IMR-90 (cell line): ENCODE measurements at regions not wholly inside any gene's neighbourhood (a gene's known extent, or its start where the extent isn't known, plus 50 kb on each side); places are given as distances from the start of the nearest gene placed in this dataset.

Source experiments
- ATAC-seq: fragments of 200-7000 bp; cut with Tn5 transposase; 2 replicates; pipeline ENCODE4 v1.9.1; 2020; ENCODE audit warnings: low read depth, mild to moderate bottlenecking, moderate library complexity
- BruUV-seq: library from RNA; stranded (reverse); fragments of 400-500 nt; replicated peaks from 2 replicates; lab custom pipeline; 2021; lab: Mats Ljungman, UMichigan
- CTCF ChIA-PET: fragments of 300-600 bp; formaldehyde crosslinking; extraction: SDS; loops from one replicate; lab custom pipeline; 2021; ENCODE audit warnings: antibody characterized with exemption; lab: Yijun Ruan, JAX
- POLR2A ChIA-PET: fragments of 300-600 bp; sonication (Branson Sonifier 250); formaldehyde crosslinking; loops from one replicate; lab custom pipeline; 2022; ENCODE audit warnings: antibody characterized with exemption; ENCODE audit not compliant: unreplicated experiment; lab: Charles Lee
- DNase-seq: peaks from one replicate; pipeline ENCODE4 v3.0.0; 2013
- H2AFZ ChIP-seq: replicated peaks from 2 replicates; pipeline ENCODE3; 2013; ENCODE audit warnings: low read length, mild to moderate bottlenecking; ENCODE audit not compliant: poor library complexity
- H2AK5ac ChIP-seq: 2 replicates; pipeline ENCODE4 v1.6.1; 2013; ENCODE audit warnings: low read depth, low read length, inconsistent platforms
- H2AK9ac ChIP-seq: replicated peaks from 2 replicates; pipeline ENCODE3; 2013; ENCODE audit warnings: mild to moderate bottlenecking, low read depth, low read length, moderate library complexity; ENCODE audit not compliant: poor library complexity
- H2BK120ac ChIP-seq: 2 replicates; pipeline ENCODE4 v1.6.1; 2013; ENCODE audit warnings: low read depth, low read length, inconsistent platforms
- H2BK15ac ChIP-seq: 3 replicates; pipeline ENCODE4 v1.6.1; 2013; ENCODE audit warnings: low read depth, low read length, inconsistent platforms
- H2BK20ac ChIP-seq: 2 replicates; pipeline ENCODE4 v1.6.1; 2013; ENCODE audit warnings: low read depth, mild to moderate bottlenecking, inconsistent platforms, low read length, moderate library complexity
- H2BK5ac ChIP-seq: 2 replicates; pipeline ENCODE4 v1.6.1; 2013; ENCODE audit warnings: mild to moderate bottlenecking, low read depth, low read length, inconsistent platforms; ENCODE audit not compliant: poor library complexity, severe bottlenecking
- H3K14ac ChIP-seq: replicated peaks from 2 replicates; pipeline ENCODE4 v1.6.1; 2013; ENCODE audit warnings: low read depth, low read length, inconsistent platforms
- H3K18ac ChIP-seq: 2 replicates; pipeline ENCODE4 v1.6.1; 2013; ENCODE audit warnings: low read depth, low read length, control low read depth
- H3K23ac ChIP-seq: 2 replicates; pipeline ENCODE4 v1.6.1; 2013; ENCODE audit warnings: low read depth, low read length, inconsistent platforms
- H3K27ac ChIP-seq: 2 replicates; pipeline ENCODE4 v1.5.1; 2013; ENCODE audit warnings: mild to moderate bottlenecking, control low read depth, low read length; ENCODE audit not compliant: insufficient read depth
- H3K27me3 ChIP-seq: 2 replicates; pipeline ENCODE4 v1.6.1; 2013; ENCODE audit warnings: low read length; ENCODE audit not compliant: control insufficient read depth, insufficient read depth
- H3K36me3 ChIP-seq: 2 replicates; pipeline ENCODE4 v1.6.1; 2013; ENCODE audit warnings: low read length, mixed read lengths; ENCODE audit not compliant: control insufficient read depth, insufficient read depth
- H3K4ac ChIP-seq: 2 replicates; pipeline ENCODE4 v1.6.1; 2013; ENCODE audit warnings: low read depth, low read length, inconsistent platforms
- H3K4me1 ChIP-seq: 2 replicates; pipeline ENCODE4 v1.6.1; 2013; ENCODE audit warnings: low read length, mixed read lengths; ENCODE audit not compliant: control insufficient read depth, insufficient read depth
- H3K4me2 ChIP-seq: 2 replicates; pipeline ENCODE4 v1.6.1; 2013; ENCODE audit warnings: low read depth, mild to moderate bottlenecking, control low read depth, low read length, moderate library complexity
- H3K4me3 ChIP-seq: 2 replicates; pipeline ENCODE4 v1.5.1; 2013; ENCODE audit warnings: low read depth, mild to moderate bottlenecking, control low read depth, low read length, moderate library complexity; ENCODE audit not compliant: insufficient read depth
- H3K56ac ChIP-seq: 2 replicates; pipeline ENCODE4 v1.6.1; 2013; ENCODE audit warnings: low read length, inconsistent platforms; ENCODE audit not compliant: insufficient read depth; ENCODE audit errors: extremely low read depth
- H3K79me1 ChIP-seq, 2 experiments: 2 replicates each; pipeline ENCODE4 v1.6.1; 2013; ENCODE audit warnings: low read length in 2 of 2, inconsistent platforms in 1 of 2, low read depth in 1 of 2
- H3K9ac ChIP-seq: 2 replicates; pipeline ENCODE4 v1.6.1; 2013; ENCODE audit warnings: low read depth, low read length, control low read depth
- H3K9me1 ChIP-seq: 2 replicates; pipeline ENCODE4 v1.6.1; 2013; ENCODE audit warnings: low read length, inconsistent platforms; ENCODE audit not compliant: insufficient read depth
- H3K9me3 ChIP-seq: 2 replicates; pipeline ENCODE4 v1.6.1; 2013; ENCODE audit warnings: low read length; ENCODE audit not compliant: control insufficient read depth, insufficient read depth
- H4K20me1 ChIP-seq: 2 replicates; pipeline ENCODE4 v1.6.1; 2013; ENCODE audit warnings: low read length, inconsistent platforms; ENCODE audit not compliant: insufficient read depth
- H4K5ac ChIP-seq: 2 replicates; pipeline ENCODE4 v1.6.1; 2013; ENCODE audit warnings: mild to moderate bottlenecking, low read depth, low read length, control low read depth
- H4K8ac ChIP-seq, 2 experiments: 2 replicates each; pipeline ENCODE4 v1.6.1; 2013; ENCODE audit warnings: low read depth in 2 of 2, low read length in 2 of 2, control low read depth in 1 of 2, inconsistent platforms in 1 of 2
- H4K91ac ChIP-seq: 2 replicates; pipeline ENCODE4 v1.6.1; 2013; ENCODE audit warnings: low read depth, low read length, inconsistent platforms; ENCODE audit not compliant: insufficient read depth
- CEBPB ChIP-seq: IDR thresholded peaks from 2 replicates; pipeline ENCODE4 v1.6.1; 2012; ENCODE audit warnings: low read depth, low read length, improper control_type of control experiment
- MXI1 ChIP-seq: IDR thresholded peaks from 2 replicates; pipeline ENCODE4 v1.6.1; 2012; ENCODE audit warnings: low read depth, mild to moderate bottlenecking, low read length, moderate library complexity, borderline replicate concordance
- RCOR1 ChIP-seq: IDR thresholded peaks from 2 replicates; pipeline ENCODE4 v1.6.1; 2012; ENCODE audit warnings: mild to moderate bottlenecking, low read length, improper control_type of control experiment; ENCODE audit not compliant: insufficient replicate concordance
- SMC3 ChIP-seq: fragments of 150-350 bp; IDR thresholded peaks from 2 replicates; pipeline ENCODE4 v1.6.1; 2016; ENCODE audit warnings: low read depth, mild to moderate bottlenecking, antibody characterized with exemption, low read length, moderate library complexity
- WGBS, 2 experiments: methylation state at CpG; one replicate each; pipeline versions ENCODE4 v1.1.5 to v1.1.7; 2013; ENCODE audit warnings: missing lambda C conversion rate in 2 of 2; ENCODE audit not compliant: insufficient read length in 1 of 2; ENCODE audit errors: extremely low coverage in 2 of 2; 5-methylcytosine and 5-hydroxymethylcytosine counted together
- dilution Hi-C: fragments of 300-500 bp; cut with HindIII; formaldehyde crosslinking; loops from one replicate; pipeline ENCODE4 v1.14.3; 2018; ENCODE audit warnings: low sequenced_read_pairs; ENCODE audit not compliant: unreplicated experiment
- in situ Hi-C: fragments of 300-500 bp; cut with MboI; formaldehyde crosslinking; loops from 3 replicates; pipeline ENCODE4 v1.14.3; 2019; ENCODE audit warnings: low sequenced_read_pairs, inconsistent platforms, mixed read lengths
- intact Hi-C: fragments of 100-400 bp; cut with micrococcal nuclease; formaldehyde crosslinking; loops from 2 replicates; pipeline ENCODE4 v1.10.0; 2022

DNA sequence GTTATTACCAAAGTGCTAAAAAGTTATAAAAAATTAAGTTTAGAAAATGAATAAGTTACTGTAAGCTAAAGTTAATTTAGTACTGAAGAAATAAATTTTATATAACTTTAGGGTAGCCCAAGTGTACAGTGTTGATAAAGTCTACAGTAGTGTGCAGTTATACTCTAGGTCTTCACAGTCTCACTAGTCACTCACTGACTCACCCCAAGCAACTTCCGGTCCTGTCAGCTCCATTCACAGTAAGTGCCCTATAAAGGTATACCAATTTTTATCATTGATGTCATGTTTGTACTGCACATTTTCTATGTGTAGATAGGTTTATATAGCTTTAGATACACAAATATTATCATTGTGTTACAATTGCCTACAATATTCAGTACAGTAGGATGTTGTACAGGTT is 518.3 kb upstream of the PIK3C3 start:
- H3K23ac ChIP-seq, result no peak overlapping the region
- H3K27me3 ChIP-seq, result no peaks in the 10 kb centered on the region
- no peak overlapping the region for H2BK20ac ChIP-seq
- H4K8ac ChIP-seq, result no peak overlapping the region
- no peak overlapping the region for H3K4ac ChIP-seq
- no peak overlapping the region for H3K18ac ChIP-seq
- WGBS, 2 experiments, result no CpG with 5 or more reads among the region's 1 CpG
- no peak overlapping the region for H2BK5ac ChIP-seq
- in situ Hi-C loops, result no loop called here
- H3K36me3 ChIP-seq, result no peaks in the 10 kb centered on the region
- no peaks in the 10 kb centered on the region for H3K9me1 ChIP-seq
- H3K14ac ChIP-seq, result no peak overlapping the region
- BruUV-seq, result no TSS peak
- no peaks in the 10 kb centered on the region for H3K4me1 ChIP-seq
- H3K56ac ChIP-seq, result no peak overlapping the region
- no peak overlapping the region for H2AFZ ChIP-seq
- no peaks in the 10 kb centered on the region for H3K9me3 ChIP-seq
- H4K20me1 ChIP-seq, result no peaks in the 10 kb centered on the region
- no peak for ATAC-seq
- no peak overlapping the region for H2AK9ac ChIP-seq
- H3K9ac ChIP-seq, result no peak overlapping the region
- intact Hi-C loops, result no loop called here
- no peak overlapping the region for H3K27ac ChIP-seq
- no peak overlapping the region for H3K4me2 ChIP-seq
- POLR2A ChIA-PET, result no interaction called here
- no peak overlapping the region for H4K5ac ChIP-seq
- no peaks in the 10 kb centered on the region for H3K79me1 ChIP-seq
- TF ChIP-seq MXI1, result no peak
- TF ChIP-seq RCOR1, result no peak
- TF ChIP-seq SMC3, result no peak
- TF ChIP-seq CEBPB, result no peak
- dilution Hi-C loops, result no loop called here
- H3K4me3 ChIP-seq, result no peak overlapping the region
- no peak overlapping the region for H2AK5ac ChIP-seq
- H4K91ac ChIP-seq, result no peak overlapping the region
- DNase-seq, result no peak
- no peak overlapping the region for H2BK120ac ChIP-seq
- no peak overlapping the region for H2BK15ac ChIP-seq
- CTCF ChIA-PET, result no interaction called here
